ENCODE measurements at regions not wholly inside any gene's neighbourhood (a gene's known extent, or its start where the extent isn't known, plus 50 kb on each side); places are given as distances from the start of the nearest gene placed in this dataset.

GRCh38 chr7:15012135-15012534, 109.6 kb upstream of the DGKB start:
- no peak for TF ChIP-seq CTCF (IDR thresholded peaks at IDR 0.05; ENCODE audit: insufficient read depth, low read length, poor library complexity, severe bottlenecking)
- no peak for TF ChIP-seq EZH2phosphoT487 (conservative IDR thresholded peaks at IDR 0.05; ENCODE audit: low read length)
